ENCODE measurements at regions not wholly inside any gene's neighbourhood (a gene's known extent, or its start where the extent isn't known, plus 50 kb on each side); places are given as distances from the start of the nearest gene placed in this dataset.

DNA sequence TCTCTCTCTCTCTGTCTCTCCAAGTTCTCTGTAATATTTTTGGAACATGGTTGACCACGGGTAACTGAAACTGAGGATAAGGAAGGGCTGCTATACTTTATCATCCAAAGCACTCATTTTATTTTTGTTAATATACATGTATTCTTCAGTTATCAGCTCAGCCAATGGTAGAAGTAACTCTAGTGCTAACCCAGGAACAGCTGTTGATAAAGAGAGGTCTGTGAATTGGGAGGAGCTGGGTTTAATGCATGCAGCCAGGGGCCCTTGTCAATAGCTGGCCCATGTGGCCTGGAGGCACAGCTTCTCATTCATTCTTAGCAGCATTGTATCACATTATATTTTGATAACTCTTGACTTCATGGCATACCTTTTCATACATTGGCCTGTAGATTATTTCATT, 401.6 kb downstream of the EPHA4 start:
- no peaks in the 10 kb centered on the region for H3K36me3 ChIP-seq (ENCODE audit: control insufficient read depth in 5 of 5, insufficient read depth in 5 of 5, low read length in 5 of 5)
- no peak overlapping the region for H3K4me3 ChIP-seq (ENCODE audit: low read depth in 1 of 5, low read length in 5 of 5)
- H3K9ac ChIP-seq (ENCODE audit: low read length in 5 of 5) = no peak overlapping the region
- peaks cover 0 to 4% (median 0%) of the 10 kb centered on the region in 5 donors for H3K4me1 ChIP-seq (ENCODE audit: control insufficient read depth in 5 of 5, insufficient read depth in 5 of 5, low read length in 5 of 5)
- H3K27ac ChIP-seq (ENCODE audit: low read depth, low read length) = no peak overlapping the region
- H3K9me3 ChIP-seq (ENCODE audit: control insufficient read depth in 5 of 5, low read length in 5 of 5) = no peaks in the 10 kb centered on the region
- no peaks in the 10 kb centered on the region for H3K27me3 ChIP-seq (ENCODE audit: control insufficient read depth in 5 of 5, insufficient read depth in 4 of 5, low read length in 5 of 5)

DNA sequence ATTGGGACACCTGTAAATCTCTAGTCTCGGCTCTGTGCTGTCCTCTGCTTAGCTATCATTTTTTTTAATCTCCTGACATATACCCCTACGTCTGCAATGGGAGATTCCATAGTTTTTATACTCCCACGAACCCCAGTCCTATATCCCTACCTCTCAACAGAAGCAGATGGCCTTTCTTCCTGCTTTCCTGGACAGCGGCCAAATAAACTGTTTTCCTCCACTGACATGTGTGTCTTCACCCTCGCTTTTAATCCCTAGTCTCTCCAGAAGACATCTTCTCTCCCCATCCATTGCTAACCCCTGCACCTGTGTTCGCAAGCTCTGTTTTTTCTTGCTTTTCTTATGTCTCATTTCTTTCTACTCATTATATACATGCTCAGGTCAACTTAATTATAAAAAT, 395.4 kb downstream of the EPHA4 start:
- Histone ChIP-seq H3K9ac (ENCODE audit: low read length in 5 of 5) (no peak overlapping the region), H3K27me3 (ENCODE audit: control insufficient read depth in 5 of 5, insufficient read depth in 4 of 5, low read length in 5 of 5) (no peaks in the 10 kb centered on the region), H3K9me3 (ENCODE audit: control insufficient read depth in 5 of 5, low read length in 5 of 5) (no peaks in the 10 kb centered on the region), H3K27ac (ENCODE audit: low read depth, low read length) (no peak overlapping the region), H3K4me3 (ENCODE audit: low read depth in 1 of 5, low read length in 5 of 5) (no peak overlapping the region), H3K36me3 (ENCODE audit: control insufficient read depth in 5 of 5, insufficient read depth in 5 of 5, low read length in 5 of 5) (no peaks in the 10 kb centered on the region), H3K4me1 (ENCODE audit: control insufficient read depth in 5 of 5, insufficient read depth in 5 of 5, low read length in 5 of 5) (no peaks in the 10 kb centered on the region)

DNA sequence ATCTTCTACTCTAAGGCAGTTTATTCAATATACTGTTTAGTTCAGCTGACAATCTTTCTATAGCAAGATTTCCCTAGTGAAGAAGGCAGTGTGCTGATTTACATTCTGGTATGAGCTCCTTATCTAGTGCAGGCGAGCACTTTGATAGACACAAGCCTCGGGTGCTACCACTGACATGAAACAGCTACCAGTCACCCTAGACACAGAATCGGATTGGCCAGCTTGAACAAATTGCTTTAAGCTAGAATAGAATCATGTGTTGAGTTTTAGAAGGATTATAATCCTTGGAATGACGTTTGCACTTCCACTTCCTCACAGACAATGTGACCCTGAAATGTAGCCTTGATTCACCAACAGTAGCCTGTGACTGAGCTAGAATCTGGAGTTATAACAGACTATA, 394.0 kb downstream of the EPHA4 start:
- Histone ChIP-seq H3K9me3 (ENCODE audit: control insufficient read depth in 5 of 5, low read length in 5 of 5) (no peaks in the 10 kb centered on the region), H3K4me1 (ENCODE audit: control insufficient read depth in 5 of 5, insufficient read depth in 5 of 5, low read length in 5 of 5) (no peaks in the 10 kb centered on the region), H3K27me3 (ENCODE audit: control insufficient read depth in 5 of 5, insufficient read depth in 4 of 5, low read length in 5 of 5) (no peaks in the 10 kb centered on the region), H3K36me3 (ENCODE audit: control insufficient read depth in 5 of 5, insufficient read depth in 5 of 5, low read length in 5 of 5) (no peaks in the 10 kb centered on the region), H3K27ac (ENCODE audit: low read depth, low read length) (no peak overlapping the region), H3K9ac (ENCODE audit: low read length in 5 of 5) (no peak overlapping the region), H3K4me3 (ENCODE audit: low read depth in 1 of 5, low read length in 5 of 5) (no peak overlapping the region)

DNA sequence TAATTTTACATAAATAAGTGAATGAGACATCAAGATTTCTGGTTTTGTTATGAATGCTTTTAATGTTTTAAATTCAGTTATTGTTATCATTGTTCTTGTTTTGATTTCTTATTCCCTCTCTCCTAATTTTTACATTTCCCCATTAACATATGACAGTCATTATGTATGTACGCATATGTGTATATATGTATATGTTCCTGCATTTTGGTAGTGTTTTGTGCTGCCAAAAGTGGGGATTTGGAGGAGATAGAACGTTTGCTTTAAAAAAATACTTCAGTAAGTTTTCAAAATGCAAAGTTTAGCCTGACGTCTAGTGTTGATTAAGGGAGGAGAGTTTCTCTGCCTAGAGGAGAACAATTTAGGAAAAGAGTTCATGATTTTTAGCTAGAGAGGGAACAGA, 385.2 kb downstream of the EPHA4 start:
- Histone ChIP-seq H3K4me1 (ENCODE audit: control insufficient read depth in 5 of 5, insufficient read depth in 5 of 5, low read length in 5 of 5) (no peaks in the 10 kb centered on the region), H3K27me3 (ENCODE audit: control insufficient read depth in 5 of 5, insufficient read depth in 4 of 5, low read length in 5 of 5) (no peaks in the 10 kb centered on the region), H3K27ac (ENCODE audit: low read depth, low read length) (no peak overlapping the region), H3K9ac (ENCODE audit: low read length in 5 of 5) (no peak overlapping the region), H3K36me3 (ENCODE audit: control insufficient read depth in 5 of 5, insufficient read depth in 5 of 5, low read length in 5 of 5) (no peaks in the 10 kb centered on the region), H3K9me3 (ENCODE audit: control insufficient read depth in 5 of 5, low read length in 5 of 5) (peaks cover 0 to 6% (median 0%) of the 10 kb centered on the region in 5 donors), H3K4me3 (ENCODE audit: low read depth in 1 of 5, low read length in 5 of 5) (no peak overlapping the region)

DNA sequence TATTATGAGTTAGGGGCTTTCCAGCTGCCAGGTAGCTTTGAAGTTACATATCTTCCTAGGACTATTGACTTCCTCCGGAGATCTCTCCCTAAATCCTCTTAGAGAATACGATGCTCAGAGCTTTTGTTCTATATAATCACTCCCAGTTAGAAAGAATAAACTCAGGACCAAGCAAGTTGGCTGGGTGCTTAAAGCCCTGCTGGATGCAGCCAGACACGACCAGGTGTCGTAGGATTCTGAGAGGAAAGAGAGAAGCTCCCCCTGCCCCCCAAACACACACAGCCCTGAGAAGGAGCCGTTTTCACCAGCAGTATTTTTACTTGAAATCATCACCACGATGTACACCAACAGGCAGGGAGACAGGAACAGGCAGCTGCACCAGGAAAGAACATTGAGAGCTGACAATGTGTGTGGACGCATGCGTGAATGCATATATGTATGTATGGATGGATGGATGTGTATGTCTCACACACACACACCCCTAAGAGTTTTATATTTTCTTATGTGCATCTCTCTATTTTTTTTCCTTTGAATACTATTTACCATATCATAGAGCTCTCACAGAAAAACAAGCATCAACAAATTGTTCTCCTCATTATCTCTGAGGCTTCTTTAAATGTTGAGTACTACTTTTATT, 382.6 kb downstream of the EPHA4 start:
- H3K27ac ChIP-seq (ENCODE audit: low read depth, low read length) = no peak overlapping the region
- peaks cover 0 to 4% (median 0%) of the 10 kb centered on the region in 5 donors for H3K9me3 ChIP-seq (ENCODE audit: control insufficient read depth in 5 of 5, low read length in 5 of 5)
- no peak overlapping the region for H3K4me3 ChIP-seq (ENCODE audit: low read depth in 1 of 5, low read length in 5 of 5)
- H3K27me3 ChIP-seq (ENCODE audit: control insufficient read depth in 5 of 5, insufficient read depth in 4 of 5, low read length in 5 of 5) = no peaks in the 10 kb centered on the region
- H3K4me1 ChIP-seq (ENCODE audit: control insufficient read depth in 5 of 5, insufficient read depth in 5 of 5, low read length in 5 of 5) = no peaks in the 10 kb centered on the region
- no peak overlapping the region for H3K9ac ChIP-seq (ENCODE audit: low read length in 5 of 5)
- H3K36me3 ChIP-seq (ENCODE audit: control insufficient read depth in 5 of 5, insufficient read depth in 5 of 5, low read length in 5 of 5) = no peaks in the 10 kb centered on the region

DNA sequence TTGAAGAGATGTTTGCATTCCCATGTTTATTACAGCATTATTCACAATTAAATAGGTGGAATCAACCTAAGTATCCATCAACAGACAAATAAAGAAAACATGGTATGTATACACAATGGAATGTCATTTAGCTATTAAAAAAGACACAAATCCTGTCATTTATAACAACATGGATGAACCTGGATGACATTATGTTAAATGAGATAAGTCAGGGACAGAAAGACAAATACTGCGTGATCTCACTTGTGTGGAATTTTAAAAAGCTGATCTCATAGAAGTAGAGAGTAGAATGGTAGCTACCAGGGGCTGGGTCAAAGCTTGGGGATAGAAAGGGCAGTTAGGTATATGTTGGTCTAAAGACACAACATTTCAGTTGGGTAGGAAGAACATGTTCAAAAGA, 376.3 kb downstream of the EPHA4 start:
- Histone ChIP-seq H3K36me3 (ENCODE audit: control insufficient read depth in 5 of 5, insufficient read depth in 5 of 5, low read length in 5 of 5) (no peaks in the 10 kb centered on the region), H3K4me3 (ENCODE audit: low read depth in 1 of 5, low read length in 5 of 5) (no peak overlapping the region), H3K4me1 (ENCODE audit: control insufficient read depth in 5 of 5, insufficient read depth in 5 of 5, low read length in 5 of 5) (no peaks in the 10 kb centered on the region), H3K9me3 (ENCODE audit: control insufficient read depth in 5 of 5, low read length in 5 of 5) (no peaks in the 10 kb centered on the region), H3K27me3 (ENCODE audit: control insufficient read depth in 5 of 5, insufficient read depth in 4 of 5, low read length in 5 of 5) (no peaks in the 10 kb centered on the region), H3K9ac (ENCODE audit: low read length in 5 of 5) (no peak overlapping the region), H3K27ac (ENCODE audit: low read depth, low read length) (no peak overlapping the region)

DNA sequence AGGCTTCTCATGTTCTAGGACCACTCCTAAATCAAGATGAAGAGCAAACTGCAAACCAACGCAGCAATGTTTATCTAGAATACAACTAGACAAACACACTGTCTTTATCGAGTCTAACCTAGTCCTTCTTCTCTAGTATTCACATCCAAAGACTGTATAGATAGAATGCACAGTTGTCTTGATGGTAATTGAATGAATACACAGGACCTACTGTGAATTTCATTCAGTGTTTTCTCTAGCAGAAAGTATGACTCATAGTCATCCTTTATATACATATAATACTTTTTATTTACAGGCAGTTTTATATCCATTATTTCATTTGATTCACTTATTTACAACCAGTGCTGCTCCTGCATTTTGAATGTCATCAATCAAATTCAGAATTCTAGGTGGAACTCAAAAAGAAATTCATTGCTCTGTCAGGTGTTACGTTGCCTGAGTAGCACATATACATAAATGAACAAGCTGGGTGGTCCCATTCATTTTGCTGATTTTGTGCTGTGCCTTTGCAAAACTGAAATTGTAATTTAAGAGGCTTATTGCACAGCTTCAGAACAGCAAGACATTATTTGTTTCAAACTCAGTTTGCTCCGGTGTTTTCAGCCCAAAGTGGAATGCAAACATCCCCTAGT, 374.8 kb downstream of the EPHA4 start:
- no peaks in the 10 kb centered on the region for H3K4me1 ChIP-seq (ENCODE audit: control insufficient read depth in 5 of 5, insufficient read depth in 5 of 5, low read length in 5 of 5)
- no peaks in the 10 kb centered on the region for H3K9me3 ChIP-seq (ENCODE audit: control insufficient read depth in 5 of 5, low read length in 5 of 5)
- no peaks in the 10 kb centered on the region for H3K36me3 ChIP-seq (ENCODE audit: control insufficient read depth in 5 of 5, insufficient read depth in 5 of 5, low read length in 5 of 5)
- H3K4me3 ChIP-seq (ENCODE audit: low read depth in 1 of 5, low read length in 5 of 5) = no peak overlapping the region
- H3K27ac ChIP-seq (ENCODE audit: low read depth, low read length) = no peak overlapping the region
- H3K9ac ChIP-seq (ENCODE audit: low read length in 5 of 5) = no peak overlapping the region
- H3K27me3 ChIP-seq (ENCODE audit: control insufficient read depth in 5 of 5, insufficient read depth in 4 of 5, low read length in 5 of 5) = no peaks in the 10 kb centered on the region

DNA sequence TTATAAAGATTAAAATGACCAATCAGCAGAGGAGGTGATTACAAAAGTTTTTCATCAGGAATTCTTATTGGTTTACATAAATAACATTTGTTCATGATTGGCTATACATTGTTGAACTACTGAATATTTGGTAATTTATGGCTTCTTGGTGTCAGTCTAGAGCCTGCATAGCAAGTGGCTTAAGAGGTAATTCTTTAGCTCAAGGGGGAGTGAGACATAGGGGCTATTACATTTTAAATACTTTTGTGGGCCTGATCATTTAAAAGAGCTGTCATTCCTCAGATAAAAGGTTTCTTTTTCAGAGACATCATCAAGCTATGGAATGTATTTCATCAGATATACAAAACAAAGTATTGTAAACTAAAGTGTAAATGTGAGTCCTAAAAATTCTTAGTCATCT, 373.8 kb downstream of the EPHA4 start:
- Histone ChIP-seq H3K9me3 (ENCODE audit: control insufficient read depth in 5 of 5, low read length in 5 of 5) (no peaks in the 10 kb centered on the region), H3K27ac (ENCODE audit: low read depth, low read length) (no peak overlapping the region), H3K4me1 (ENCODE audit: control insufficient read depth in 5 of 5, insufficient read depth in 5 of 5, low read length in 5 of 5) (no peaks in the 10 kb centered on the region), H3K36me3 (ENCODE audit: control insufficient read depth in 5 of 5, insufficient read depth in 5 of 5, low read length in 5 of 5) (no peaks in the 10 kb centered on the region), H3K4me3 (ENCODE audit: low read depth in 1 of 5, low read length in 5 of 5) (no peak overlapping the region), H3K27me3 (ENCODE audit: control insufficient read depth in 5 of 5, insufficient read depth in 4 of 5, low read length in 5 of 5) (no peaks in the 10 kb centered on the region), H3K9ac (ENCODE audit: low read length in 5 of 5) (no peak overlapping the region)

DNA sequence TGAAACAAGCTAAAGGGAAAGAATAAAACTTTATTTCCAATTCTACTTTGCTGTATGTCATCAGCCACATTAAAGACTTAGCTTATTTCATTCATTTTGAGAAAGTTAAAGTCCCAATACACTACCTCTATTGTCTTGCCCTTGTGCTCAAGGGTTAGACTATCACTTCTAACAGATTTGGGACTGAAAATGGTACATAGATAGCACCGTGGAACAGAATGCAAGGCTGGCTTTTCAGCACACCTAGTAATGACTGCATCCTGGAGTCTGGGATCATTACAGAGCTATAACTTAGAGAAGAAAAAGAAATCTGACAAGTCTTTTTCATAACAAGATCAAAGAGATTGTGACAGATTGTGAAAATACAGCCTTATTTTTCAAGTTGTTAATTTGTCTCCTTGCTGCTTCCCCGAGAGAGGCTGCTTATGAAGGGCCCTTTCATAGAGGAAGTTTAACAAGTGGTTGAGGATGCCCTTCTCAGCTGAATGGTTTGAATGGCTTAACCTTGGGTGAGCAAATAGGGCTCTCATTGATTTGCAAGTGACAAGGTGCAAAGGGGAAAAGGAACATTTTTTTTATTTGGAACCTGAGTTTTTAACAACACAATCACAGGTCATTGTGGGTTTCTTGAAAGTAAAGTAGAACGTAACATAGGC, 371.8 kb downstream of the EPHA4 start:
- Histone ChIP-seq H3K27me3 (ENCODE audit: control insufficient read depth in 5 of 5, insufficient read depth in 4 of 5, low read length in 5 of 5) (no peaks in the 10 kb centered on the region), H3K4me3 (ENCODE audit: low read depth in 1 of 5, low read length in 5 of 5) (no peak overlapping the region), H3K4me1 (ENCODE audit: control insufficient read depth in 5 of 5, insufficient read depth in 5 of 5, low read length in 5 of 5) (no peaks in the 10 kb centered on the region), H3K36me3 (ENCODE audit: control insufficient read depth in 5 of 5, insufficient read depth in 5 of 5, low read length in 5 of 5) (no peaks in the 10 kb centered on the region), H3K9ac (ENCODE audit: low read length in 5 of 5) (no peak overlapping the region), H3K9me3 (ENCODE audit: control insufficient read depth in 5 of 5, low read length in 5 of 5) (no peaks in the 10 kb centered on the region), H3K27ac (ENCODE audit: low read depth, low read length) (no peak overlapping the region)

DNA sequence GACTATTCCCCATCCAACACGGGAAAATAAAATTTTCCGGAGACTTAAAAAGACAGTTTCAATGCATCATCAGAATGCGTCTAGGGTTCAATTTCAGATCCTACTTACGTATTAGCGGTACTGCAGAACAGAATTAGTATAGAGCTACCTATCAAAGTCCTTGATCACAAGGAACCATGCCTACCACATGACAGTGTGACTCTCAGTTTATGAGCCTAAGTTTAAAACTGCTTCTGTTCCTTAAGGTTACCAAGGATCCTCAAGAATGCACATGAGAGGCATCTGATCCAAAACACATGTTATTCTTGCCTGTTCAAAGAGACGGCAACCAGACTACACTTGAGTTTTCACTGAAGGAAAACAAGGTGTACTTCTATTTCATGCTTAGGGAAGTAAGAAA, 369.7 kb downstream of the EPHA4 start:
- H3K4me3 ChIP-seq (ENCODE audit: low read depth in 1 of 5, low read length in 5 of 5) = no peak overlapping the region
- H3K27me3 ChIP-seq (ENCODE audit: control insufficient read depth in 5 of 5, insufficient read depth in 4 of 5, low read length in 5 of 5) = no peaks in the 10 kb centered on the region
- no peak overlapping the region for H3K27ac ChIP-seq (ENCODE audit: low read depth, low read length)
- no peaks in the 10 kb centered on the region for H3K9me3 ChIP-seq (ENCODE audit: control insufficient read depth in 5 of 5, low read length in 5 of 5)
- no peak overlapping the region for H3K9ac ChIP-seq (ENCODE audit: low read length in 5 of 5)
- H3K4me1 ChIP-seq (ENCODE audit: control insufficient read depth in 5 of 5, insufficient read depth in 5 of 5, low read length in 5 of 5) = no peaks in the 10 kb centered on the region
- no peaks in the 10 kb centered on the region for H3K36me3 ChIP-seq (ENCODE audit: control insufficient read depth in 5 of 5, insufficient read depth in 5 of 5, low read length in 5 of 5)

Data from subcutaneous abdominal adipose tissue (tissue), 5 donors.